Stimulated activated naive CD8-positive, alpha-beta T cell treated with anti-CD3 and anti-CD28 coated beads, Interleukin-15, Interleukin-2, amounts not matched to agents 100 U/mL and 50 U/mL, for 24 hours (primary cell): ENCODE measurements at regions not wholly inside any gene's neighbourhood (a gene's known extent, or its start where the extent isn't known, plus 50 kb on each side); places are given as distances from the start of the nearest gene placed in this dataset.

ENCODE experiments used
- ATAC-seq: fragments of 150-1000 bp; cut with Tn5 transposase; one replicate; pipeline ENCODE4 v1.10.0; 2021
- DNase-seq: peaks from one replicate; pipeline ENCODE4 v3.0.0; 2021

DNA sequence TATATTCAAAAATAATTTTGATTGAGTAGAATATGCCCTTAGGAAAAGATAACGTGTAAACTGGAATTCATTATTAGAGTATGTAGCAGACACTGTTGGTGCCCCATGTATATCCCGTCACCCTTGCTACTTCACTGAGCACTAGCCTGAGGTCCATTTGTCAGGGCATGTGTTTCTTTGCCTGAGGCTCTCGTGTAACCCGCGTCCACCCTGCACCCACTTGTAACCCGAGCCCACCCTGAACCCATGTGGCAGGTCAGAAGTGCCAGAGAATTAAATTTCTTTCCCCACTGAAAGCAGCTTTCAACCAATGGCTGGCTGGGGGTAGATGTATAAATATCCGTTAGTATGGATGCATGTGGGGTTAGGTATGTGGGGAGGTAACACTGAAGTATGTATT is 474.2 kb upstream of the ZNF385D start:
- DNase-seq = no peak
- ATAC-seq = no peak

DNA sequence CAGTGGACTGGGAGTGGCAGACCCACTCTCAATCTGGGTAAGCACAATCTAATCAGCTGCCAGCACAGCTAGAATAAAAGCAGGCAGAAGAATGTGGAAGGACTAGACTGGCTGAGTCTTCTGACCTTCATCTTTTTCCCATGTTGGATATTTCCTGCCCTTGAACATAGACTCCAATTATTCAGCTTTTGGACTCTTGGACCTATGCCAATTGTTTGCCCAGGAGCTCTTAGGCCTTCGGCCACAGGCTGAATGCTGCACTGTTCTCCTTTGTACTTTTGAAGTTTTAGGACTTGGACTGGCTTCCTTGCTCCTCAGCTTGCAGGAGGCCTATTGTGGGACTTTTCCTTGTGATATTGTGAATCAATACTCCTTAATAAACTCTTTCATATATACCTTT is 477.7 kb upstream of the ZNF385D start:
- DNase-seq (no peak), ATAC-seq (no peak)

DNA sequence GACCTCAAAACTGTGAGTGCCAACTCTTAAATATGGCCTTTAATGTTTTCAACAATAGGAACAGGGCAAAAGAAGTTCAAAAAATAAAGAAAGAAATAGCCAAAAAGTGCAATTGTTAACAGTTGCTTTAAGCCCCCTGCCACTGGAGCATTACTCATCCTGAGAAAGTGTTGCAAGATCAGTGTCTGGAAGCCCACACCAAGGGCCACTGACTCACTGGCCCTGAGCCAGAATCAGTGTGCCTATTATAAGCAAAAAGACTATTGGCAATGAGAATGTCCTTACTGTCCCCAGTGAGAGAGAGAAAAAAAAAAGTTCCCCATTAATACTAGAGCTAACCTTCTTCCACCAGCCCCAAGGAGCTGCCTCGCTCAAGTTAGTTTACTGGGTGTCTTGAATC is 480.1 kb upstream of the ZNF385D start:
- ATAC-seq (no peak), DNase-seq (no peak)

DNA sequence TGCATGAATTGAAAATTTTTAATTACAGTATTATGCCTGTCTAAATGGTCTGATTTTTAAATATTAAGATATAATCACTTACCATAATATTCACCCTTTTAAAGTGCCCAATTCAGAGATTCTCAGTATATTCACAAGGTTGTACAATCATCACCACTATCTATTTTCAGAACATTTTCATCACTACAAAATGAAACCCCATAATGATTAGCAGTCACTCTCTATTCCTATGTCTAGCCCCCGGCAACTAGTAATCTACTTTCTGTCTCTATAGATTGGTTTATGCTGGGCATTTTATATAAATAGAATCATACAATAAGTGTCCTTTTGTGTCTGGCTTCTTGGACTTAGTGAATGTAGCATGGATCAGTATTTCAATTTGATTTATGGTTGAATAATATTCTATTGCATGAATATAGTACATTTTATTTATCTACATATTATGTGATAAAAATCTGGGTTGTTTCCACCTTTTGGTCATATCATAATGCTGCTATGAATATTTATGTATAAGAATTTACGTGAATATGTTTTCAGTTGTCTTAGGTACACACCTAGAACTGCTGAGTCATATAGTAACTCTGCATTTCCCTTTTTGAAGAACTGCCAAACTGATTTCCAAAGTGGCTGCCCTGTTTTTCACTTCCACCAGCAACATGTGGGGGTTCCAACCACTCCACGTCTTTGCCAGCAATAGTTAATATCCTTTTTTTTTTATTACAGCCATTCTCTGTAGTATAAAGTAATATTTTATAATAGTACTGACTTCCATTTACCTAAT is 485.7 kb upstream of the ZNF385D start:
- no peak for ATAC-seq

DNA sequence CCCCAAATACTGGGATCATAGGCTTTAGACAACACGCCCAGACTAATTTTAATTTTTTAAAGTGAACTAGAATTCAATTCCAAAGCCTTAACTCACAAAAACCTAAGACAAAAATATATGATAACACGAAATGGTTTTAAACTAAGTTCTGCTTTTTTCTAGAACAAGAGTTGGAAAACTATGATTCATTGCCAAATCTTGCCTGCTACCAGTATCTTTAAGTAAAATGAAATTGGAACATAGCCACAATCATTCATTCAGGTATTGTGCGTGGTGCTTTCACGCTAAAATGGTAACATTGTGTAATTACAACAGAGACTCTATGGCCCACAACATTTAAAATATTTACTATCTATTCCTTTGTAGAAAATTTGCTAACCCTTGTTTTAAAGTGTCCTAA is 488.0 kb upstream of the ZNF385D start:
- ATAC-seq (no peak), DNase-seq (no peak)

More for the DNA sequence above, 485.7 kb upstream of the ZNF385D start:
- DNase-seq = no peak

DNA sequence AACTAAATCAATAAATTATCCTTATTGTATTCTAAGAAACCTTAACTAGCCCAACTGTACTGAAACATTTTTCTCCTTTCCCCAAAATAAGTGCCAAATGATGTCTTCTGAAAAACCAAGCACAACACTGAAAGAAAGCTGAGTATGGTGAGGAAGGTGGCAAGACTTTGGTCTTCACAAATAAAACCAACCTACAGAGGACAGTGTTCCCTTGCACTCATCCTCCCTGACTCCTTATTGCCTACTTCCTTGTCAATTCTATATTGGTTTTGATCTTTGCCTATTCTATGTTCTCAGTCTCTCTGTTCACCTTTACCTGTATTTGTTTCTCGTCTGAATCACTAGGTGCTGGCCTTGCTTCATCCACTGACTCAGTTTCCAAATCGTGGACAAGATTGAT is 490.1 kb upstream of the ZNF385D start:
- no peak for ATAC-seq
- no peak for DNase-seq

DNA sequence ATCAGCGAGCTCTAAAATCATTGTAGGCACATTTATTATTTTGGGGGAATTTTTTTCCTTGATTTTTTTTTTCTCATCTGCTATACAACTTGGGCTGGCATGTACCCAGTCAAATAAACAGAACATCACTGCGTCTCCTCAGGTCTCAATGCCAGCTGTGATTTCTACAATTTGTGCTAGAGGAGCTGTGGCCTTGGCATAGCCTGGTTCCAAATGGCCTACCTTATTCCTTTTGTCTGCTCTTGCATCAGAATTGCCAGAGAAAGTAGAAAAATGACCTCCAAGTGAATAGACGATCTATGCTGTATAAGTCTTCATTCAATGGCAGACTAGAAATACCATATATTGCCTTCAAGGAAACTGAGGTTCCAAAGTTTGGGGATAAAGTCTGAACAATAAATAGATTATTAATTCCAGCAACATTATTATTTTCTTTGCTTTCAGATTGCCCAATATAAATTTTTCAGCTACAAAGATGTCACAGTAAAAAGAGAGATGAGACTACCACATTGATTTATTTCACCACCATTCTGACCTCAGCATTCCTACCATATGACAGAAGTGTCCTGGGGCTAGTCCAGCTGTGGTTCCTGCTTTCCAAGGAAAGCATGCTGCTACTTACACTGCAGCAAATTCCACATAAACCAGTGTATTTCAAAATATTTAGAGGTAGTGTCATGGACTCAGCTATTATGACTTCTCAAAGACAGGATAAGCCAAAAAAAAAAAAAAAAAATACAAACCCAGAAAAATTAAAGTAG is 493.9 kb upstream of the ZNF385D start:
- ATAC-seq (no peak), DNase-seq (no peak)

DNA sequence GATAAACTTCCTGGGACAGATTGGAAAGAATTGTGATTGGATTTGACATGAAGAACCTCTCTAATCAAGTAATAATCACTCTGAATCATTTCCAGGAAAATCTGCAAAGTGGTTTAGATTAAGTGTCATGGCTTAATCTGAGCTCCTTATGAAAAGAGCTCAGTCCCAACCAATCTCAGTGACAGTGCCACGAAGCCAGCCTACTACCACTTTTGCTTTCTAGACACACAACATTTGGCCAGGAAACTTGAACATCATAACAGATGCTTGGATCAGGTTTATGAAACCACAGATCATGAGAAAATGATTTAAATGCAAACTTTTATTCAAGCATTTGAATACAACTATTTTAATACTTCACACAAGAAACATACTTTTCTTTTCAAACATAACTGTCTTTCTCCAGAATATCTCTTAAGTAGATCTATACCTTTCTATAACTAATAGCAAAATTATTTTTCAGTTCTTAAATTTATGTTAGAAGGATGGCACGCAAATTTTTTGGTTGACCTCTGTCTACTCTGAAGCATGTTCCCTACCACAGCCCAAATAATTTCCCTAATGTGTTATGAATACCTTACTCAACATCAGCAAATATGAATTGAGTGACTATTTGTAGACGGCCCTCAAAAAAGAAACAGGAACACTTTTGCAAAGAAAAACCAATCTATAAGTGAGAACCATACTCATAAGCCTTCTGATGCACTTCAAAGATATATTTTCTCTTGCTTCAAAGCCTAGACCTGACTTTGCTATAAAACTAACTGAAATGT is 495.0 kb upstream of the ZNF385D start:
- no peak for DNase-seq
- ATAC-seq = no peak

DNA sequence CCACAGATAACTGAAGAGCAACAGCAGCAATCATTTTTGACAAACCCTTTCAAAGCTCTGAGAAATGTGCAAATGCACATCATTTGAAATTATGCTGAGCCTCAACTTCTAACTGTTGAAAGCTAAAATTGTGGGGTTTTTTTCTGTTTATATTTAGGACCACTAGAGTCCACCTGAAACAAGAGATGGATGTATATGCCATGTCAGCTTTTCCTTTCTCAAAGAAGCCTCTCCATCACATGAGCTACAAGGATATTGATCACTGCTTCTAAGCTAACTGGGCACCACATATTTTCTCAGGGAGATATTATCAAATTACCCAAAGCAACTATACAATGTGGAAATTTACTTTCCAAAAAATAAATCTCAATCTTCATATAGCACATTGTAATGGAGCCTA is 498.6 kb upstream of the ZNF385D start:
- no peak for ATAC-seq
- no peak for DNase-seq

DNA sequence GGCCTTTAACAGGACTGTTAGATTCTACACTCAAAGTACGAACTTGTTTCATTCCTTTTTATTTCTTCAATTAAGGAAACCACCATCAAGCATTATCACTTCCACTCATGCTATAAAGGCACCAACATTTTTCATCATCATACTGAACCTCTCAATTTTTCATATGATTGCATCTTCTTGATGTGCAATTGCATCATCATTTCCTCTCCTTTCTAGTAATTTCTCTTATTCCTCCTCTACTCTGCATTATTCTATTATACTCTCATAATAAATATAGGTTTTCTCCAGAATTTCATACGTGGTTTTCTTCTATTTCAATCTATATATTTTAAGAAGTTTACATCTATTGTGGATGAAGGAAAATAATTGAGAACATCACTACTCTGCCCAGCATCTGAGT is 506.2 kb upstream of the ZNF385D start:
- ATAC-seq = no peak
- no peak for DNase-seq

DNA sequence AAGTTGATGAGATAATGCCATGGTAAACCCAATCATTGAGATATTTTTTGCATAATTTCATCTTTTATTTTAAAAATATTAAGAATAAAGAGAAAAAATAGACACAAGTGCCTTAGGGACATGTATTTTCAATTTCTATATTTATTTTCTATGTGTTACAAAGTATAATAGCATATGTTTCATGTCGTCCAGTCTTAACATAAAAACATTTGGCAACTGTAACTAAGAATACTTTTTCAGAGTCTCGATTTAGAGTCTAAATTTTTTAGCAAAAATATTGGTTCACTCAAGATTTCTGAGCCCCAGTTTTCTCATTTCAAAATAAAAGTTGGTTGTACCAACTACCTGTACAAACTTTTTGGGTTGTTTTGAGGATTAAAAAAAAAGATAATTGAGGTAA is 511.4 kb upstream of the ZNF385D start:
- ATAC-seq (no peak), DNase-seq (no peak)

DNA sequence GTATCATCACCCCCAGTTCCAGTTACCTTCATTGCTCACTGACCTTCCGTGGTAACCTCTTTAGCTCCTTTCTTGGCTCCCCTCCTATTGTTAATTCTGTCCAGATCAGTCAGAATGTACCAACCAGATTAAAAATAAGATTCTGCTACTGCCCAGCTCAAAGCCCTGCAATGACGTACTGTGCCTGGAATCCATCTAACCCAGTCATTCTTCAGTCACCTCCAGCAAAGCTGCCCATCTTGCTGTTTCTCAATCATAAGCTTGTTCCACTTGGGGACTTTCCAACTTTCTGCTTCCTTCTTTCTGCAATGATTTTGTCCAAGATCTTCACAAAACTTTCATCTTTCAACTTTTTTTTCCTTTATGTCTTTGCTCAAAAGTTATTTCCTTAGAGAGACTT is 512.0 kb upstream of the ZNF385D start:
- DNase-seq = no peak
- ATAC-seq = no peak

DNA sequence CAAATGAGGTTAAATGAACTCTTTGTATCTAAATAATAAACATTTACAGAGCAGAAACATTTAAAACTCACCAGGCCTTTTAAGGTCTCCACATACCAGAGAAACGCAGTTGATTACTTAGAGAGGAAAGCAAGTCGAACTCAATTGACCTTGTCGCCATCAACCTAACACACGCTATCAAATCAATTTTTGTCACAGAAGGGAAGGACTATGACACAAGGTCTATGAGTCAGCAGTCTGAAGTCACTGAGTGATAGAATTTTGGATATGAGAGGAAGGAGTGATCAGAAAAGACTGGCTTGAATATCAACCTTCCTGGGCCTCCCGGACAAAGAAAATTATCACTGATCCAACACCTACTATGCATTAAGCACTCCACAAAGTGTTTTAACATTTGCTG is 514.4 kb upstream of the ZNF385D start:
- ATAC-seq = no peak
- no peak for DNase-seq

DNA sequence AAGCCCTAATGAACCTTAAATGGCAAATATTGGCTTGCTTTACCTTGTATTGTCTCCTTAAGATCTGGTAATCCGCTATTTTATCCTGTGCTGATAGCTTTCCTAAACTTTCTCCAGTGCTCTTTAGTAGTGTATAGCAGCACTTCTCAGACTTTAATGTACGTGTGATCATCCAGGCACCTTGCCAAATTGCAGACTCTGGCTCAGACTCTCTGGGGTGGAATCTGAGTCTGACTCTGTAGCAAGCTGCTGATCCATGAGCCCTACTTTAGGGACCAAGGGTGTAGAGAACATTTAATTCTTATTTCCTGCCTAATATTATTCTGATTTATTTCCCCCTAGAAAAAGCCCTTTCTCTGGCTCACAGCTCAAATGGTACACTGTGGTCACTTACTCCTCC is 518.8 kb upstream of the ZNF385D start:
- no peak for ATAC-seq
- DNase-seq = no peak

DNA sequence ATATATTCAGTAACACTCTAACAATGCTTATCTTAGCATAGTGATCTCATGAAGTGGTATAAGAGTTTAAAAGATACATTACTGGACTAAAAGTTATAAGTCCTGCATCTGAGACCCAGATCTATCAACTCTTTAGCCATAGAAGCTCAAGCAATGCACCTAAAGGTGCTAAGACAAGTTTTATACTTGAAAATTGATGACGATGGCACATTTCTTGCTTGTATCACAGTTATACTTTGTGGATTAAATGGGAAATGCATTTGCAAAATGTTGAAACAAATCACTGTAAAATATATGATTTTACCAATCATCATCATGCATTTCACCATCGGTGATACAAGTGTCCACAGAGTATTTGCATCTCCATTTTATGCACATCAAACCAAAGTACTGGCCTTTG is 525.3 kb upstream of the ZNF385D start:
- ATAC-seq (no peak), DNase-seq (no peak)

DNA sequence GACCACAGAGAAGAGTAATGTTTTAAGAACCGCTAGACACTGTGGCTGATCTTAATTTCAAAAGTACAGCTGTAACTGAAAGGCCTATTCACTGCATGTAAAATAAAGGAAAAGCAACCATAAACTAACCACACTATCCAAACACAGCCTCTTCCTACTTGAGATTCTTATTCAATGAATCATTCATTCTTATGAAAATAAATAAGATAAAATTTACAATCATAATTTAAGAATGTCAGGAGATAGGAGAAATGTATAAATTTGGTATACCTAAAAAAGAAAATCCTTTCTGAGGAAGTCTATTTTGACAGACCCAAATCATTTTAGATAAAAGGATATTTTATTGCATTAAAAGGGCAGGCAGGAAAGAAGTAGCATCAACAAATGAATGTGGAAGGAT is 533.5 kb upstream of the ZNF385D start:
- DNase-seq (no peak), ATAC-seq (no peak)

DNA sequence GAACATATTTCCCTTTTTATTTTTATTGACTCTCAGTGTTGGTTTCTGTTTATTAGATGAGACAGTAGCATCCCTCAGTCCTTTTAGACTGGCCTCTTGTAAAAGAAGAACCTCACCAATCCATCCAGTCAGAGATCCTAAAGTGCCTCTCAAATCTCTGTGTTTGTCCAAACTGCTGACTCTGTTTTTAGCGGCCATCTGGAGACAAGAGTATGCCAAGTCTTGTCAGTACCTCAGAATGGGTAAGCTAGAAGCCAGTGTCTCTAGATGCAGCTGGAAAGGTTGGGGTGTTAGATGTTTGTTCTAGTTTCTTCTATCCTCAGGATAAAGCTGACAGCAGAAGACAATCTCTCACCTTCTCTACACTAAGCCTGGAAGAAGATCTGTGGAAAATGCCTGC is 537.7 kb upstream of the ZNF385D start:
- ATAC-seq (no peak), DNase-seq (no peak)

DNA sequence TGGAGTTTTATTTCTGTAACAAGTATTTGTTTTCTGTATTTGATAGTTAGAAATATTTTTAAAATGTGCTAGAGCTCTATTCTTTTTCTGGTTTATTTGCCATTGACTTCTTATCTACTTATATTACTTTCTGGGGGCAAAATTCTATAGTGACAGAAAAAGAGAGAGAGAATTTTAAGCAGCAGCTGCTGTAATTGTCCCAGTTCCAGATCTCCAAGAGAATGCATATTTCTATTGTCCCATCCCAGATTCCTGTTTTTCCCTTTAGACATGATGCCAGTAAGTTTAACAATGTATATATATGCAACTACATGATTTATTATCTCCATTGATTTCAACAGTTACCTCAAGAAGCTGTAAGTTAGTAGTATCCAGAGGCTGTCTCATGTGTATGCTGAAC is 541.7 kb upstream of the ZNF385D start:
- no peak for ATAC-seq
- DNase-seq = no peak

DNA sequence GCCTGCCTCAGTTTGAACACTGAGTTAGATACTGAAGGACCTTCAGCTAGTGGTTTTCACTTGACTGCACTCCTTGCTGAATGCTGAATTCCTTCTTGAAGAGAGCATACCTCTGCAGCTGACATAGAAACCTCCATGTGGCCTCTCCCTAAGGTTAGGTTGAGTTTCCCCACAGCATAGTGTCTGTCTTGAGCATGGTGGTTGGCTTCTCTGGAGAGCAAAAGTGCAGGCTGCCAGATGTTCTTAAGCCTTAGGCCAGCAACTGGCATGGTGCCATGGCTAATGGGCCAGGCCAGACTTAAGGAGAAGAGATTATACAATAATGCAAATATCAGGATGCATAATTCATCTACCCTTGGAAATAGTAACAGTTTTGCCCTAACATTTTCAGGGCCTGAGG is 545.6 kb upstream of the ZNF385D start:
- no peak for ATAC-seq
- DNase-seq = no peak

DNA sequence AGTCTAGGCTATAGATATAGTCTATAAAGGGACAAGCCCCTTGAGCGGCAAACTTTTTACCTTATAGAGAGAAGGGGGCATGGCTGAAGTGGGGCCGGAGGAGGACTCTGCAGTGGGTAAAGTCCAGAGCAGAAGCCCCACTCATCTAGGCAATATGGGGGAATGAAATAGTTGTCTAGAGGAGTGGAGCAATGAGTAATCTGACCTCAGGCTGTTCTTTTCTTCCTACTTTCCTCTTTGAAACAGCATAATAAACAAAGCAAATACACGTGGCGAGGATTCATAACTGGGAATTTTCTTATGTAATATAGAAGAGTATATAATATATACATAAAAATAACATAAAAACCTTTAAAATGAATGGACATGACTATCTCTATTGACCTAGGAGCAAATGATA is 546.4 kb upstream of the ZNF385D start:
- ATAC-seq (no peak), DNase-seq (no peak)

DNA sequence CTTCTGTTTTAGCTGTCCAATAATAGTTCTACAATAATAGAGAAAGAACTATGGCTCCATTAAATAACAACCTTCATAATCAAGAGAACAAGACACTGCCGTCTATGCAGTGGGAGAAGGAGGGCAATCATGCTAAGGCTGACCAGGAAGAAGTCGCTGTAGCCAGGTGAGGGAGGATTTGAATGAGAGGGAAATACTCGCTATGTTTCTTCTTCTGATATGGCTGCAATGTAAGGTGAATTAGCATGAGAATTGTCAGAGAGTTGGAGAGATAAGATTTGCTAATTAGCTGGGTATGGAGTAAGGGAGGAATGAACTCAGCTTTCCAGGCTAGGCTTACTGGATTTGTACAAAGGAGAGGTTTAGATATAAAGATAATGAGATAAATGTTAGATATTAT is 555.4 kb upstream of the ZNF385D start:
- DNase-seq (no peak), ATAC-seq (no peak)

DNA sequence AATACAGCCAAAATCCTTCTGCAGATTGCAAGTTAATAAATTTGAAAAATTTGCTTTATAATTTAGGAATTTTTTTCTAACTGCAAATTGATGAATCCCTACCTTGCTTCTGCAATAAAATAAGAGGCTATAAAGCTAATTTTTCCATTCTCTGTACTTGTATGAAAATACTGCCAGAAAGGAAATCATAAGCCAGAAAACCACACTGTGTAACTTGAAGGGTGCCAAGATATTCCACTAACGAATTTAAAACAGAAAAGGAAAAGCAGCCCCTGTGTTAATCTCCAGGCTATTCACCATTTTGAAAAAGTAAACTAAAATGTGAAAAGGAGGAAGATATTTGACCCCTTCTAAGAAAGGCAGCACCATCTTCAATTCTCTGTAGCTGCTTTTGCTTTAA is 557.9 kb upstream of the ZNF385D start:
- no peak for DNase-seq
- ATAC-seq = no peak

DNA sequence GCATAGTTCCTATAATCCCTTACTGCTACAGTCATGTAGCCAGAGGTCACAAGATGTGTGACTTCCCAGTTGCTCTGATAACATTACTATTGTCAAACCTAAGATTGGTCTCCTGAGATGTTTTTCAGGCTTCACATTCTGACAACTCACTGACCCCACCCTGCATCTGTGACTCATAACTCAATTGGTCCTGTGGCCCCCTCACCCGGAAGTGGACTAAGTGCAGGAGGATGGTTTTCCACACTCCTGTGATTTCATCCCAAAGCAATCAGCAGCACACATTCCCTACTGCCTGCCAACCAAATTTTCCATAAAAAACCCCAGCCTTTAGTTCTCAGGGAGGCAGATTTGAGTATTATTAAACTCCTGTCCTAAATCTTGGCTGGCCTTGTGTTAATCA is 564.9 kb upstream of the ZNF385D start:
- ATAC-seq = no peak
- DNase-seq = no peak
